Islet of Langerhans (tissue), 1 donor: ENCODE measurements at regions not wholly inside any gene's neighbourhood (a gene's known extent, or its start where the extent isn't known, plus 50 kb on each side); places are given as distances from the start of the nearest gene placed in this dataset.

Source experiments
- FAIRE-seq: peaks from one replicate; lab custom pipeline; 2011; peaks lifted over from hg19 to GRCh38; lab: Jason Lieb, UNC

DNA sequence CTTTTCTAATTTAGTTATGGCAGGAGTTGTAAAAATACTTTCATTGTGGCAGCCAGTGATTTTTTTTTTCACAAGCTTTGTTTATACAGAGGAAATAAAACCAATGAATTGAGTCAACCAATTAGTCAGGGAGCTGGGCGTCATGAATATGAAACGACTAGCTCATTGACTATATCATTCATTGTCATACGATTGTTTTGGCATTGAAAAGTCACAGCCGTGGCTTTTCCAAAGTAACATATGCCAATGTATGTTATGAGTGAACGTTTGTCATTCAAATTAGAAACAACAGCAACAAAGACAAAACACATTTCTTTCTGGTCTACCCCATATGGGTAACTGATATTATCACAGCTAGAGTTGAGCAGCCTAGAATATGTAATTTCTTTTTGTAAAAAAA, 810.6 kb downstream of the EPHA7 start:
- FAIRE-seq = no peak

DNA sequence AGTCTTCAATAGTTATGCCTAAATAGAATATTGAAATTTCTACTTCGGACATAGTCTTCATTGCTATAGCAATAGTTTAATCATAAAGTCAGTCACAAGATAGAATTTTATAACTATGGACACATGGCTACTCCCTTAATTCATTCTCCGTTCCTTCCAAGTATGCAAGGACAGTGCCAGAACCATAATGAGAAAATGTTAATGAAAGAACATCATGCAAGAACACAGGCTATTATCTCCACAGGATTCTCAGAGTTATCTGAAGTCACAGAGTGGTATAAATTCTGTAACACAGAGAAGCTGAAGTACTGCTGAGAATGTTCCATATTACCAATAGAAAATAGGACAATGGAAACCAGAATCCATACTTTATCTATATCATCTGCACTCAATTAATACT, 826.2 kb downstream of the EPHA7 start:
- FAIRE-seq = no peak

DNA sequence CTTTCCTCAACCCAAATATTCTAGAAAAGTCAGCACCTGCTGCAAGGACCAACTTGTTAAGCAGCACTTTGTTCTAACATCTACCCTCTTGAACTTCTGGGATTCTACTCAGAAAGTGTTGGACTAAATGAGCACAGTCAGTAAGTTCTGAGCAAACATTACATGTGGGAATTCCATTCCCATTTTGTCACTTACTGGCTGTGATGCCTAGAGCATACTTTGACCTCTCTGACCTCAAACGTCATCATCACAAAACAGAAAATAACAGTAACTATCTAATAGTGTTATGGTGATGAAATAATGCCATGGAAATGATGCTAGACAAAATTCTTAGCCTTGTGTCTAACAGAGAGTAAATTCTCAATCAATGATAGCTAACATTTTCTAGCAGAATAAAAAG, 829.4 kb downstream of the EPHA7 start:
- no peak for FAIRE-seq

DNA sequence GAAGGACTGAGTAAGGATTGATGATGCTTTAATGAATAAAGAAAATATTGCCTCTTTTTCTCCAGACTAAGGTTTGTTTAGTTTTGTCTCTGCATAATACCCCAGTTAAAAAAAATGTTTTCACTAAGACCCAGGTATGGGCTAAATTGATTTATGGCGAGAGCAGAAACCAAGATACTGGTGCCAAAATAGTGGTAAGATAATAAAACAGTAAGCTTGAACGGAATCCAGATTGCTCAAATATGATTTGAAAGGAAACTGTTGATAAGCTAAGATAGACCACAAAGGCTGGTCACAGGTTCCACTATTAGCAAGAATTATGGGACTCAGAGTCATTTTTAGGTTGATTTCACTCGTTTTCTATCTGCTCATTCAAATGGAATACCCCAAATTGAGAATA, 831.2 kb downstream of the EPHA7 start:
- FAIRE-seq = no peak

DNA sequence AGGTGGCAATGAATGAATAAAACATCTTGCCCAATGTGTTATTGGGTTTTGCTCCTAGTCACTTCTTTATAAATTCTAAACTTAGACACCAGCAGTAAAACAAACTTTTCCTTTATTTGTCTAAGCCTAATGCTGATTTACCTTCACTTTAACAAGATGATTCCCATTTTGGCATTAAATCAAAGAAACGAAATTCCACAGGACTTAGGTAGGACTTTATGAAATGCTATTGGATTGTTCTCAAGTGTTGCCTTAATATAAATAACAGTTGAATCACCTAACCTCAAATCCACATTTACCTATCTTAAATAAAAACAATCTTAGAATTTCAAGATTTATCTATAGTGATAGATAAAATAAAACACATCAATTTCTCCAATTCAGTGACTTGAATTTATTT, 831.8 kb downstream of the EPHA7 start:
- no peak for FAIRE-seq

DNA sequence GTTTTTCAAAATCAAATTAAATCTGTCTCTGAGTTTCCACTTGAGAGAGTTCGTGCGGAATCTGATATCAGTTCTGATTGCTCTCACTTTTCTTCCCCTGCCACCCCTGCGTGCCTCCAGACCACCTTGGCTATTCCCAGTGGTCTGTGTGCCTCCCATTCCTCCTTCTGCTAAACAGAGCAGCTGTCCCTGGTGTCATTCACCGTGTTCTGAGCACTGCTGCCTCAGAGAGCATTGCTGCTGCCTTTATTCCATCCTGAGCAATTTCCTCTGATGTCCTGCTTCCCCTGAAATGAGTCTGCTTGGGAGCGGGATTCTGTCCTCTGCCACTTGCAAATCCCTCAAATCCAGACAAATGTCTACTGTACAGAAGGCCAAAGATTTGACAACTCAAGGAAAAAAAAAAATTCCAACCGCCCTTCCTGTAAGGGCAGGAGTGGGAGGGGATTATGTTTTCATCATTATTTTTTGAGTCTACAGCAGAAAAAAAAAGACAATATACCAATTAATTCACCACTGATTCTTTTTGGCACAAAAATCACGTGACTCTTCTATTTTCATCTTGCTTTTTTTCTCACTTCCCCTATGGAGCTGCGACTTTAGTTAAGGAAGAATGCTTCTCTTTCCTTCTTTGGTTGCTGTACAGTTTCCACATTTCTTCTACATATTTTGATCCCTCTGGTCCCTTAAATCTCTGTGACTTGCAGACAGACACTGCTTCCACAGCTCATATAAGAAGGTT, 833.0 kb downstream of the EPHA7 start:
- FAIRE-seq = no peak

DNA sequence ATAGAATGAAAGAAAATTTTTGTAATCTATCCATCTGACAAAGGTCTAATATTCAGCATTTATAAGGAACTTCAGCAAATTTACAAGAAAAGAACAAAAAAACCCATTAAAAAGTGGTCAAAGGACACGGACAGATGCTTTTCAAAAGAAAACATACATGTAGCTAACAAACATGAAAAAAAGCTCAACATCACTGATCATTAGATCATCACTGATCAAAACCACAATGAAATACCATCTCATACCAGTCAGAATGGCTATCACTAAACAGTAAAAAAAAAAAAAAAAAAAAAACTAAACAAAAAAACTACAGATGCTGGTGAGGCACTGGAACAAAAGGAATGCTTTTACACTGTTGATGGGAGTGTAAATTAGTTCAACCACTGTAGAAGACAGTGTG, 837.1 kb downstream of the EPHA7 start:
- no peak for FAIRE-seq

DNA sequence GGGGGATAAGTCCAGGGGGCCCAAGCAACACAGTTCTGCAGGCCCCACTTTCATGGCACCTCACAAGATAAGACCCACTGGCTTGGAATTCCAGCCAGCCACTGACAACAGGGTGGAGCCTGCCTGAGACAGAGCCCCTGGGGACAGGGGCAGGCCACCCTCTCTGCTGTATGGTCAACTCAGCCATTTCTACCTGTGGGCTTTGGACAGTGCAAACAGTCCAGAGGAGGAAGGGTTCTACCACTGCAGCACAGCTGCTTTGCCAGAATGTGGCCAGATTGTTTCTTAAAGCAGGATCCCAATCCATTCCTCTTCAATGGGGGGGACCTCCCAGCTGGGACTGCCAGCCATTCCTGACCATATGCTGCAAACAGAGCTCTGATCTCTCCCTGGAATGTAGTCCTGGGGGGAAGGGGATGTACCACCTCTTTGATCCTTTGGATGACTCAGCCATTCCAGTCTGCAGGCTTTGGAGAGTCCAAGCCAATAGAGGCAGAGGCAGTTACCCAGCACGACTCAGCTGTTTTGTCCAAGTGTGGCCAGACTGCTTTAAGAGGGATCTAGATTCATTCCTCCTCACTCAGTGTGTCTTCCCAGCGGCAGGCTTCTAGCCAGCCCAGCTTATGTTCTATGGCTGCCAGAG, 842.2 kb downstream of the EPHA7 start:
- no peak for FAIRE-seq

DNA sequence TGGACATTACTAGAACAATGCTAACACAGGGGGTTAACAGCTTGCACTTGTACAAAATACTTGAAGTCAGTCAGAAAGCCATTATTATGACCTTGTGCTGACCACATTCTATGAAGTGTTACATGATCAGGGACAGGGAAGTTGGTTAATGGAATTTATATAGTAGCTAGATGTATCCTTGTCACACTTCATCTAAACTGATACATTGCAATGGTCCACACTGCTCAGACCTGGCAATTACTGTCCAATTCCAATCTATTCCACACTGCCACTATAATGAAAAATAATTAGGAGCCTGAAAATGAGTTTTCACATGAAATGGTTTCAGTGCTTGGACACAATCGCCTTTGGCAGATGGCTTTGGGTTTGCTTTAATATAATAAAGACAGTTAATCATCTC, 850.8 kb downstream of the EPHA7 start:
- no peak for FAIRE-seq

DNA sequence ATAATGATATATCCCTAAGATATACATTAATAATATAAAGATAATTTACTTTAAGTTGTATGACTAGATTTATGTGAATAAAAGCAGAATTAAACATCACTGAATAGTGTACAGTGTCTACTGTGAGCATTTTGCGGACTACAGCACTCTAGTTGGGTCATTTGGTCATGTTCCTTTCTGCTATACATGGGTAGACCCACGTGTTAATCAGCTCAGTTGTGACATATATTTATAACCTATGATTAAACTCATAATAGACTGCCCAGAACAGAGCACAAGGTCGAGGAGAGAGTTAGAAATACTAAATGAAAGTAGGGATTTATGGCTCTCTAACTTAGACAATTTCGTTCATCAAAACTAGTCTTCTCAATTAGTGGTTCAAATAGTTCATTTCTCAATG, 852.7 kb downstream of the EPHA7 start:
- no peak for FAIRE-seq

DNA sequence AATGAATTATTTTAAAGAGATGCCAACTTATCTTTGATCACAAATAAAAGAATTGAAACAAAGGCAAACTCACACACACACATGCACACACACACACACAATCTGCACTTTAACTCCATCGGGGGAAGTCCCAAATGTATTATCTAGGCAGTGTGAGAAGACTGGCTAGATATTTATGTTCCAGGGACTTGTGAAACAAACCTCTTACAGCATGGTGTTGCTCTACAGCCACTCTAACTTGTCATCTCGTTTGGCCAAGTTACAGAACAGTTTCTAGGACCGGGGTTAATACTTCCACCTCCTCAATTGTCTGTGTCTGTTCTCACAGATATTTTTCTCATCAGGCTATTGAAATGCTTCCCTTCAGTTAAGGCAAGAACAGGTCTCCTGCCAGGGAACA, 855.0 kb downstream of the EPHA7 start:
- no peak for FAIRE-seq

DNA sequence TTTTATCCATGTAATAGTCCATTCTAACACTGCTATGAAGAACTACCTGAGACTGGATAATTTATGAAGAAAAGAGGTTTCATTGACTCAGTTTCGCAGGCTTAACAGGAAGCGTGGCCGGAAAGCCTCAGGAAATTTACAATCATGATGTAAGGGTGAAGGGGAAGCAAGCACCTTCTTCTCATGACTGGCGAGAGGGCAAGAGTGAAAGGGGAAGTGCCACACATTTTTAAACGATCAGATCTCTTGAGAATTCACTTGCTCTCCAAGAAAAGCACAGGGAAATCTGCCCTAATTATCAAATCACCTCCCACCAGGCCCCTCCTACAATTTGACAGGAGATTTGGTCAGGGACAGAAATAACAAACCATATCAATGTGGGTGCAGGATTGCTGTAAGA, 859.7 kb downstream of the EPHA7 start:
- FAIRE-seq = no peak

DNA sequence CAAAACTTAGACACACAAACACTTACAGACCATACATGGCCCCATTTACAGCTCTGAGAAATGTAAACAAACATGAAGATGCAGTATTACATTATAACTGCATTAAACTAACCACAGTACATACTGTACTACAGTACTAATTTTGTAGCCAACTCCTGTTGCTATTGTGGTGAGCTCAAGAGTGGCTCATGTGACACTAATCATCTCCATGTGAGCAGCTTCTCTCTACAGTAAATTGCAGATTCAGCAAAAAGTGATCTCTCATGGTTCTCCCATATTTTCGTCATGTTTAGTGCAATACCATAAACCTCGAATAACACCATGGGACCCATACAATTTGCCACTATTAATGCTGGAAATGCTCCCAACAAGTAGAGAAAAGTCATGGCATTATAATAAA, 860.4 kb downstream of the EPHA7 start:
- FAIRE-seq = no peak

DNA sequence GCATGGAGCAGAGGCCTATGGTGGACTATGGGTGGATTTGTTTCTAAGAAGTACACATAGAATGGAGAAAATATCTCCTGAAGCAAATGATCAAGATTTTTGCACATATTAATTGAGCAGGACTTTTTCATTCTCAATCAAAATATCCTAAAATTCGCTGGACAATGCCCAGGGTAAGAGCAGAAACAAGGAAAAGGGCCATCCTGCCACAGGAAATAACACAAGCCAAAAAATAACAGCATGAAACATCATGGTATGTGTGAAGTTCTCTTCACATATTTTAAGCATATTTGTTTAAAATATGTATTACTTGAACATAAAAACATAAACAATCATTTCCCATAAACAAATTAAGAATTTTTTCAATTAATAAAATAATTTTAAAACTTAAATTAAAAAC, 868.9 kb downstream of the EPHA7 start:
- no peak for FAIRE-seq

DNA sequence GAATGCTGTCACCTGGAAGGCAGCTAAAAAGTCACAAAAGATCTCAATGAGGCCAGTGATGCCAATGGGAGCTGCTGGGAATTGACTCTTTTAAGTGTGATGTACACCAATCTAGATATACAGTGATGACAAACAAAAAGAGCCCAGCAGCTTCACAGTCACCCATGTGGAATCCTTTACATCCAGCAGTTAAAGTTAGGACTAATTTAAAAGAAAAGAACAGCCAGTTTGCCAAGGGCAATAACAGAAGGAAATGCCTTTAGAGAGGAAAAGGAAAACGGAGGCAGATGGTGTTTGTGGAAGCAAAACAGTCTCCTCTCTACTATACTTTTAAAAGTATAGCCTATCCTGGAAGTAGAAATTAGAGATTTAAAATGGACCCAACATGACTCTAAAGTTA, 873.5 kb downstream of the EPHA7 start:
- FAIRE-seq = no peak

DNA sequence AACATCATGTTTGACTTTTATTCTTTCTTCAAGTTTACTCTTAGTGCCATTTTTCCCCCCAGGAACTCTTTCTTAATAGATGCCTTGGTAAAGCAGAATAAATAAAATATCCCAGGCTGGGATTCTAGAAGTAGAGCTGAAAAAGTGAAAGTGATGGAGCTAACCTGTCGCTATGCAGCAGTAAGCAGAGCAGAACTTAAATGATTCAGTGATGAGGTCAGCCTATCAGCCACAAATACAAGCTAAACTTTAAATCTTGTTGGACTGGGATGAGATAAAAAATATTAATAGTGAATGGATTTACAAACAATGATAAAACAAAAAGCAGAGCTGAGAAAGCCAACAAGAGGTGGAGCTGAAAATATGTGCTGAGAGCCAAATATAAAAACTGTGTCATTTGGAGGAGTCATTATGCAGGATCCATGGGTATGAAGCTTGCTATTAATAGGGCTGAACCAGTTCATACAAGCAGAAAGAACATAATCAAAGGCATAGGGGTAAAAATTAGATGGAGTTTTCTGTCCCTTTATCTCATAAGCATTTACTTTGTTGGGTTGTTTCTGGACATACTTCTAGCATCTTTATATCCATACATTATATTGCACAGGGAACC, 877.8 kb downstream of the EPHA7 start:
- FAIRE-seq = no peak

DNA sequence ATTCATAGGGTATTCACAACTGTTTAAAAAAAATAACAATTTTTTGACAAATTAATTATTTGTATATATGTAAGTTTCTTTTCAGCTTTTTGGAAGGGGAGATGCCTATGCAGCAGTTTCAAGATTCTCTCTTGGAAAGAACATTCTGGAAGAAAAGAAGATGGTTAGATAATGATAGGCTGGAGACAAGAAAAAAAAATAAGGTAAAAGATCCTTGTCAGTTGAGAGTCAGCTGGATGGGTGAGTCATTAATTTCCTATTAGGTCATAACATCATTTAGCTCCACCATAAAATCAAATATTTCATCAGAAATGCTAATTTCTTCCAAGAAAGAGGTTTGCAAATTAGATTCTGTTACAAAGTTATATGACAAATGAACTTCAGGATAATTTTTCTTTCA, 880.4 kb downstream of the EPHA7 start:
- FAIRE-seq = no peak

DNA sequence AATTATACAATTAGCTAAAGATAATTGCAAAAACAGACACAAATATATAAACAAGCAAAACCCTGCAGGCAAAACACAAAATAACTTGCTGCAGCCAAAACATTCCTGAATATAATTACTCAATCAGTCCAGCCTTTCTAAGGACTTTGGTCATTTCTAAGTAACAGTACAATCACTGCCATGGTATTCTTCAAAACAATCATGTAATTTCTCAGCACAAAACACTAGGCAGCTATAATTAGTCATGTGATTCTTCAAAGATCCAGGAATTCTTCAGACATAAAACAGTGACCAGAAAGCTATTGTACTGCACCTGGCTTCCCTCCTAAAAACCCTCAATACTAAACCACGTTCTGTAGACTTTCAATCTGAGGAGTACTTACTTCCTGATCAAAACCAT, 881.1 kb downstream of the EPHA7 start:
- no peak for FAIRE-seq

DNA sequence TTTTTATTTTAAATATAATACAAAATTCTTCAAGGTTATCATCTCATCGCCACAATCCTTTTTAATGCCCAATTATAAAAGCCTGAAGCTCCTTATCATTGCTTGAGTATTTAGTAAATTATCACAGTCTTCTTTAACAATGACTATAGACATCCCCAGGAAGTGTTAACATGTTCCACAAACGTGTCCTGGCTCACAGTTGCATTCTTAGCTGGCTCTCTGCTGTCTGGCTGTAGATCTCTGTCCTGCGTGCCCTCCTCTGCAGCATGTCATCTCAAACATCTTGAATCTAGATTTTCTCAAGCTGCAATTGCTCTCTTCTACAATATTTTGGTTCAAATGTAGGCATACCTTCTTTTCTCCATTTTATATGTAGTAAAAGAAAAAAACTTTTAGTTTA, 885.2 kb downstream of the EPHA7 start:
- FAIRE-seq = no peak

DNA sequence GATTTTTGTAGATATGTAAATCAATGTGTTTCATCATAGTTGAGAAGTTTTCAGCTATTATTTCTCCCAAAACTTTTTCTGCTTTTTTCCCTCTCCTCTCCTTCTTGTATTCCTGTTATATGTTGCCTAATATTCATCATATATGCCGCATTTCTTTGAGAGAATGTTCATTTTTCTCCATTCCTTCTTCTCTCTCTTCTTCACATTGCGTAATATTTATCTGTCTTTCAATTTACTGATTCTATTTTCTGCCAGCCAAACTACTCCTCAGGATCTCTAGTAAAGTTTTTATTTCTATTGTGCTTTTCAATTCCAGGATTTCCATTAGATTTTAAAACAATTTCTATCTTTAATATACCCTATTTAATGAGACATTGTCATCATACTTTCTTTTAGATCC, 896.8 kb downstream of the EPHA7 start:
- no peak for FAIRE-seq

DNA sequence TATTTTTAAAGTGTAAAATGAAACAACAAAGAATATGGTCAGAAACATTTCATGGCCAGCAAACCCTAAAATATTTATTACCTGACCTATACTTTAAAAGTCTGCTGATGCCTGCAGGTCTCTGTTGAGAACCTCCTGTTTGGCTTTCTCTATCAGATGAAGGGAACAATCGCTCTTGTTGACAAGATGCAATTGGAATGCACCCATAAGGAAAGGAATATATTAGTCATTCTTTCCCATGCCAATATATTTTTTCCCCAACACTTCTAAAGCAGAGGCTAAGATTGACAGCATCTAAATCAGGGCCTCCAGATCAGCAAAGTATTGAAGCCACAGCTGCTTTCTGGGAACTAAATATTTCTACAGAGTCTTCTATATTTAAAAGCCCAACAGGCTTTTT, 897.8 kb downstream of the EPHA7 start:
- no peak for FAIRE-seq

DNA sequence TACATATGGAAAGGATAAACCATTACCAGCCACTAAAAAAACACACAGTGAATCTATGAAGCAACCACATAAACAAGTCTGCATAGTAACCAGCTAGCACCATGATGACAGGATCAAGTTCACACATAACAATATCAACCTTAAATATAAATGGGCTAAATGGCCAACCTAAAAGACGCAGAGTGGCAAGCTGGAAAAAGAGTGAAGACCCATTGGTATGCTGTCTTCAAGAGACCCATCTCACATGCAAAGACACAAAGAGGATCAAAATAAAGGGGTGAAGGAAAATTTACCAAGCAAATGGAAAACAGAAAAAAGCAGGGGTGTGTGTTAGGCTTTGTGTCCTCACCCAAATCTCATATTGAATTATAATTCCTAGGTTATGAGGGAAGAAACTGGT, 909.2 kb downstream of the EPHA7 start:
- no peak for FAIRE-seq

DNA sequence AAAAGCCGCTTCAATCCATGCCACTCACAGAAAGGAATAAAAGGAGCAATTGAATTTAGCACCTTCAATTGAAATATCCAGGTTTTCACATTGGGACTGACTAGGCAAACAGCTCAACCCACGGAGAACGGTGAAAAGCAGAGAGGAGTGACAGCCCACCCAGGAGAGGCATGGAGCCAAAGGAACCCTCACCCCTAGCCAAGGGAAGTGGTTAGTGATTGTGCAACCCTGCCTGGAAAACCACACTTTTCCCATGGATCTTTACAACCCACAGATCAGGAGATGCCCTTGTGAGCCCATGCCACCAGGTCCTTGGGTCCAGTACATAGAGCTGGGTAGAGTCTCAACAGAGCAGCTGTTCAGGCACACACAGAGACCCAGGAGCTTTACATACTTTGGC, 911.8 kb downstream of the EPHA7 start:
- FAIRE-seq = no peak

DNA sequence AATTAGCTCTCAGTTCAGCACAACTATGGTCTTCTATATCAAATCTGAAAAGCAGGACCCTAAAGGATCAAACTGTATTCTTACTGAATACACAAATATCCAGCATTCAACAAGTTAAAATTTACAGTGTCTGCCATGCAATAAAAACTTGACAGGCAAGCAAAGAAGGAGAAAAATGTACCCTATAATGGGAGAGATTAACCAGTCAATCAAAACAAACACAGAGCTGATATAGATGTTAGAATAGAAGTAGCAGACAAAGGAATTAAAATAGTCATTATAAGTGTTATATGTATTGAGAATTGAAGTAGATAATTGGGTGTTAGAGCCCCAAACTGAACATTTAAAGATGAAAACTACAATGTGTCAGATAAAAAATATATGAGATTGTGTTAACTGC, 914.9 kb downstream of the EPHA7 start:
- FAIRE-seq = no peak
